B cell (primary cell): ENCODE measurements at regions not wholly inside any gene's neighbourhood (a gene's known extent, or its start where the extent isn't known, plus 50 kb on each side); places are given as distances from the start of the nearest gene placed in this dataset.

Experiments
- ATAC-seq: fragments of 200-7000 bp; cut with Tn5 transposase; one replicate; pipeline ENCODE4 v1.10.0; 2021; ENCODE audit warnings: low read depth, mild to moderate bottlenecking, moderate number of reproducible peaks, moderate library complexity
- CTCF ChIA-PET: fragments of 350-600 bp; sonication (Branson Sonifier 250); formaldehyde crosslinking; loops from one replicate; lab custom pipeline; 2021; ENCODE audit warnings: antibody characterized with exemption, inconsistent platforms; lab: Charles Lee
- POLR2A ChIA-PET: fragments of 350-600 bp; sonication (Branson Sonifier 250); formaldehyde crosslinking; loops from one replicate; lab custom pipeline; 2021; ENCODE audit warnings: antibody characterized with exemption; lab: Charles Lee
- DNase-seq: peaks from one replicate; pipeline ENCODE4 v3.0.0; 2013
- H2AFZ ChIP-seq: 2 replicates; pipeline ENCODE4 v1.6.1; 2012; ENCODE audit warnings: mild to moderate bottlenecking, low read depth, low read length; ENCODE audit not compliant: insufficient read depth, poor library complexity, severe bottlenecking
- H3K27ac ChIP-seq, 2 donors: 1 replicate in 1 of 2; 2 replicates in 1 of 2; pipeline ENCODE4 v1.5.1; 2012 to 2013; ENCODE audit warnings: low read length in 2 of 2, mild to moderate bottlenecking in 2 of 2, moderate library complexity in 1 of 2
- H3K27me3 ChIP-seq, 4 experiments: fragments of 200-600 bp in 1 of 4; sonication (generic) in 1 of 4; replicated peaks in 1 of 4; 1 replicate in 2 of 4; 2 replicates in 2 of 4; pipeline versions ENCODE4 v1.6.1 to v1.7.0; 2013 to 2016; ENCODE audit warnings: low read length in 3 of 4, mild to moderate bottlenecking in 2 of 4, mixed read lengths in 1 of 4, moderate library complexity in 1 of 4; ENCODE audit not compliant: insufficient read depth in 4 of 4, control insufficient read depth in 3 of 4; ENCODE audit errors: control extremely low read depth in 1 of 4
- H3K36me3 ChIP-seq, 2 experiments: replicated peaks in 1 of 2; 1 replicate in 1 of 2; 2 replicates in 1 of 2; pipeline versions ENCODE4 v1.6.1 to v1.7.1; 2013; ENCODE audit warnings: low read length in 1 of 2; ENCODE audit not compliant: insufficient read depth in 2 of 2, control insufficient read depth in 1 of 2; ENCODE audit errors: control extremely low read depth in 1 of 2, extremely low read depth in 1 of 2
- H3K4me1 ChIP-seq, 2 donors: fragments of 200-600 bp in 1 of 2; sonication (generic) in 1 of 2; 1 replicate in 1 of 2; 2 replicates in 1 of 2; pipeline versions ENCODE4 v1.5.1 to v1.6.1; 2013 to 2017; ENCODE audit warnings: low read length in 2 of 2; ENCODE audit not compliant: control insufficient read depth in 2 of 2, insufficient read depth in 2 of 2
- H3K4me2 ChIP-seq: replicated peaks from 2 replicates; pipeline ENCODE3; 2012; ENCODE audit warnings: mild to moderate bottlenecking, low read depth, low read length; ENCODE audit not compliant: poor library complexity, severe bottlenecking
- H3K4me3 ChIP-seq, 5 experiments: fragments of 200-600 bp in 1 of 5; sonication (generic) in 1 of 5; 1 replicate in 3 of 5; 2 replicates in 2 of 5; pipeline versions ENCODE4 v1.5.1 to v1.7.0; 2011 to 2016; ENCODE audit warnings: low read length in 4 of 5, mild to moderate bottlenecking in 4 of 5, low read depth in 2 of 5, control low read depth in 1 of 5, moderate library complexity in 1 of 5; ENCODE audit not compliant: insufficient read depth in 1 of 5; ENCODE audit errors: control extremely low read depth in 1 of 5, extremely low read depth in 1 of 5
- H3K79me2 ChIP-seq: fragments of 200-600 bp; sonication (generic); one replicate; pipeline ENCODE4 v1.6.0; 2016; ENCODE audit warnings: low read length; ENCODE audit not compliant: control insufficient read depth, insufficient read depth
- H3K9ac ChIP-seq: fragments of 200-600 bp; sonication (generic); 2 replicates; pipeline ENCODE4 v1.6.1; 2017; ENCODE audit warnings: mild to moderate bottlenecking, low read length, moderate library complexity
- H3K9me3 ChIP-seq, 3 donors: one replicate each; pipeline versions ENCODE4 v1.6.1 to v1.7.1; 2013; ENCODE audit warnings: low read length in 2 of 3; ENCODE audit not compliant: control insufficient read depth in 2 of 3, insufficient read depth in 1 of 3; ENCODE audit errors: control extremely low read depth in 1 of 3
- H4K20me1 ChIP-seq: 2 replicates; pipeline ENCODE4 v1.6.0; 2012; ENCODE audit warnings: mild to moderate bottlenecking, low read length; ENCODE audit not compliant: insufficient read depth, control insufficient read depth, poor library complexity, severe bottlenecking
- H3K27ac Mint-ChIP-seq: one replicate; pipeline ENCODE4 v1.8.0; 2021; ENCODE audit warnings: mixed read lengths
- H3K27me3 Mint-ChIP-seq: one replicate; pipeline ENCODE4 v1.8.0; 2021; ENCODE audit warnings: mixed read lengths
- H3K4me1 Mint-ChIP-seq: one replicate; pipeline ENCODE4 v1.8.0; 2021; ENCODE audit warnings: mixed read lengths
- H3K4me3 Mint-ChIP-seq: one replicate; pipeline ENCODE4 v1.8.0; 2021; ENCODE audit warnings: mixed read lengths
- H3K9me3 Mint-ChIP-seq: one replicate; pipeline ENCODE4 v1.8.0; 2022; ENCODE audit warnings: mixed read lengths; ENCODE audit not compliant: insufficient read depth
- CTCF ChIP-seq: fragments of 200-600 bp; IDR thresholded peaks from one replicate; pipeline ENCODE4 v1.8.0; 2022; ENCODE audit warnings: antibody characterized with exemption, mild to moderate bottlenecking
- EZH2 ChIP-seq: IDR thresholded peaks from 2 replicates; pipeline ENCODE4 v1.6.1; 2012; ENCODE audit warnings: borderline replicate concordance, low read depth, mild to moderate bottlenecking, moderate library complexity, low read length; ENCODE audit not compliant: insufficient read depth, poor library complexity, severe bottlenecking
- WGBS: methylation state at CpG from one replicate; pipeline ENCODE4 v1.1.5; 2013; ENCODE audit warnings: missing lambda C conversion rate; ENCODE audit not compliant: insufficient coverage; 5-methylcytosine and 5-hydroxymethylcytosine counted together
- intact Hi-C: fragments of 100-400 bp; cut with micrococcal nuclease; formaldehyde crosslinking; loops from one replicate; pipeline ENCODE4 v1.10.0; 2022

- no CpG with 5 or more reads among the region's 2 CpGs for WGBS
These were observed 97.2 kb upstream of the EOLA2 start for GRCh38 chrX:150035531-150035930.

GRCh38 chrX:150036181-150036580 lies 97.9 kb upstream of the EOLA2 start:
- peaks cover 7% of the 10 kb centered on the region for H3K9me3 Mint-ChIP-seq
- no peak overlapping the region for H3K4me3 Mint-ChIP-seq
- no peak overlapping the region for H3K27ac Mint-ChIP-seq
- no peak overlapping the region for H3K9ac ChIP-seq
- no peaks in the 10 kb centered on the region for H3K27me3 ChIP-seq
- H2AFZ ChIP-seq: no peak overlapping the region
- H3K4me1 Mint-ChIP-seq: no peaks in the 10 kb centered on the region
- no peaks in the 10 kb centered on the region for H3K79me2 ChIP-seq
- no peak overlapping the region for H3K27ac ChIP-seq
- H3K9me3 ChIP-seq: peaks cover 0 to 3% (median 0%) of the 10 kb centered on the region in 3 donors
- POLR2A ChIA-PET: no interaction called here
- DNase-seq: no peak
- no peaks in the 10 kb centered on the region for H4K20me1 ChIP-seq
- CTCF ChIA-PET: no interaction called here
- no peak overlapping the region for H3K4me3 ChIP-seq
- no peaks in the 10 kb centered on the region for H3K27me3 Mint-ChIP-seq
- ATAC-seq: no peak
- TF ChIP-seq EZH2 (no peak), CTCF (no peak)
- H3K4me2 ChIP-seq: no peak overlapping the region
- H3K36me3 ChIP-seq: no peaks in the 10 kb centered on the region
- intact Hi-C loops: no loop called here
- WGBS: no CpG with 5 or more reads among the region's 2 CpGs
- H3K4me1 ChIP-seq: no peaks in the 10 kb centered on the region

More at GRCh38 chrX:150035531-150035930, 97.2 kb upstream of the EOLA2 start:
- no peak overlapping the region for H2AFZ ChIP-seq
- ATAC-seq: no peak
- POLR2A ChIA-PET: no interaction called here
- H3K4me2 ChIP-seq: no peak overlapping the region
- H3K27ac ChIP-seq: no peak overlapping the region
- H3K4me3 Mint-ChIP-seq: no peak overlapping the region
- H3K4me1 Mint-ChIP-seq: no peaks in the 10 kb centered on the region
- H3K9me3 ChIP-seq: peaks cover 0 to 3% (median 0%) of the 10 kb centered on the region in 3 donors
- H3K27me3 Mint-ChIP-seq: no peaks in the 10 kb centered on the region
- DNase-seq: no peak
- intact Hi-C loops: no loop called here
- TF ChIP-seq EZH2: no peak
- TF ChIP-seq CTCF: no peak
- CTCF ChIA-PET: no interaction called here
- H4K20me1 ChIP-seq: no peaks in the 10 kb centered on the region
- no peaks in the 10 kb centered on the region for H3K27me3 ChIP-seq
- no peaks in the 10 kb centered on the region for H3K36me3 ChIP-seq
- no peak overlapping the region for H3K27ac Mint-ChIP-seq
- no peaks in the 10 kb centered on the region for H3K79me2 ChIP-seq
- no peak overlapping the region for H3K4me3 ChIP-seq
- H3K9me3 Mint-ChIP-seq: peaks cover 7% of the 10 kb centered on the region
- no peak overlapping the region for H3K9ac ChIP-seq
- no peaks in the 10 kb centered on the region for H3K4me1 ChIP-seq
